Neural progenitor cell (in vitro differentiated cells): ENCODE measurements at regions not wholly inside any gene's neighbourhood (a gene's known extent, or its start where the extent isn't known, plus 50 kb on each side); places are given as distances from the start of the nearest gene placed in this dataset.

ENCODE experiments used
- DNase-seq: peaks from one replicate; pipeline ENCODE4 v3.0.0-alpha.2; 2016; ENCODE audit warnings: low spot score
- H2AFZ ChIP-seq: fragments of 200-600 bp; sonication (generic); replicated peaks from 2 replicates; pipeline ENCODE4 v1.6.1; 2016; ENCODE audit warnings: antibody characterized with exemption
- H3F3A ChIP-seq: fragments of 200-600 bp; sonication (generic); 2 replicates; pipeline ENCODE4 v1.6.1; 2016; ENCODE audit warnings: antibody characterized with exemption, low read depth
- H3K27ac ChIP-seq: fragments of 200-600 bp; sonication (generic); 2 replicates; pipeline ENCODE4 v1.5.1; 2016; ENCODE audit warnings: mild to moderate bottlenecking
- H3K27me3 ChIP-seq: fragments of 200-600 bp; sonication (generic); 2 replicates; pipeline ENCODE4 v1.6.1; 2016; ENCODE audit warnings: mild to moderate bottlenecking, moderate library complexity
- H3K36me3 ChIP-seq: fragments of 200-600 bp; sonication (generic); 2 replicates; pipeline ENCODE4 v1.5.1; 2016
- H3K4me1 ChIP-seq: fragments of 200-600 bp; sonication (generic); 2 replicates; pipeline ENCODE4 v1.6.1; 2016; ENCODE audit warnings: mixed run types
- H3K4me2 ChIP-seq: fragments of 200-600 bp; sonication (generic); 2 replicates; pipeline ENCODE4 v1.6.1; 2016
- H3K4me3 ChIP-seq: fragments of 200-600 bp; sonication (generic); 2 replicates; pipeline ENCODE4 v1.5.1; 2016
- H3K79me2 ChIP-seq: fragments of 200-600 bp; sonication (generic); 2 replicates; pipeline ENCODE4 v1.6.1; 2016; ENCODE audit warnings: low read depth
- H3K9ac ChIP-seq: fragments of 200-600 bp; sonication (generic); 2 replicates; pipeline ENCODE4 v1.6.1; 2016
- H3K9me3 ChIP-seq: fragments of 200-600 bp; sonication (generic); 2 replicates; pipeline ENCODE4 v1.5.1; 2016; ENCODE audit warnings: low read depth
- H4K20me1 ChIP-seq: fragments of 200-600 bp; sonication (generic); 2 replicates; pipeline ENCODE4 v1.6.1; 2016; ENCODE audit warnings: low read depth
- H3K27ac Mint-ChIP-seq: 3 replicates; pipeline ENCODE4 v1.8.0; 2021; ENCODE audit warnings: mixed read lengths
- H3K27me3 Mint-ChIP-seq: 2 replicates; pipeline ENCODE4 v1.8.0; 2022; ENCODE audit warnings: low read depth, mild to moderate bottlenecking, inconsistent platforms, moderate library complexity, mixed read lengths; ENCODE audit not compliant: insufficient read depth
- H3K36me3 Mint-ChIP-seq: 3 replicates; pipeline ENCODE4 v1.8.0; 2021; ENCODE audit warnings: mixed read lengths
- H3K4me1 Mint-ChIP-seq: 3 replicates; pipeline ENCODE4 v1.8.0; 2021; ENCODE audit warnings: mixed read lengths
- H3K4me3 Mint-ChIP-seq: 3 replicates; pipeline ENCODE4 v1.8.0; 2021; ENCODE audit warnings: mild to moderate bottlenecking, moderate library complexity, mixed read lengths
- H3K9me3 Mint-ChIP-seq: 3 replicates; pipeline ENCODE4 v1.8.0; 2020; ENCODE audit warnings: mixed read lengths
- CTCF ChIP-seq: fragments of 200-600 bp; sonication (generic); IDR thresholded peaks from 2 replicates; pipeline ENCODE4 v1.5.1; 2017; ENCODE audit warnings: antibody characterized with exemption, mild to moderate bottlenecking
- EZH2 ChIP-seq: fragments of 200-600 bp; sonication (generic); IDR thresholded peaks from 2 replicates; pipeline ENCODE4 v1.6.1; 2017; ENCODE audit warnings: antibody characterized with exemption, mild to moderate bottlenecking, moderate library complexity
- EZH2phosphoT487 ChIP-seq: fragments of 200-600 bp; sonication (generic); IDR thresholded peaks from 2 replicates; pipeline ENCODE4 v1.6.1; 2017; ENCODE audit warnings: antibody characterized with exemption

GRCh38 chr6:11428895-11429294 is 108.7 kb upstream of the TMEM170B start:
- Mint-ChIP-seq H3K27me3 (peaks cover 14% of the 10 kb centered on the region), H3K27ac (no peak overlapping the region), H3K36me3 (no peaks in the 10 kb centered on the region), H3K9me3 (no peaks in the 10 kb centered on the region), H3K4me3 (no peak overlapping the region), H3K4me1 (peaks cover 51% of the 10 kb centered on the region)
- Histone ChIP-seq H3K4me1 (peaks cover 28% of the 10 kb centered on the region), H3K4me2 (no peak overlapping the region), H3K79me2 (no peaks in the 10 kb centered on the region), H4K20me1 (no peaks in the 10 kb centered on the region), H3K4me3 (no peak overlapping the region), H3K36me3 (no peaks in the 10 kb centered on the region), H3K27me3 (no peaks in the 10 kb centered on the region), H2AFZ (peak overlapping the region; percentile 11), H3K27ac (no peak overlapping the region), H3K9me3 (no peaks in the 10 kb centered on the region), H3K9ac (no peak overlapping the region), H3F3A (no peaks in the 10 kb centered on the region)
- TF ChIP-seq EZH2: no peak
- no peak for TF ChIP-seq EZH2phosphoT487
- no peak for TF ChIP-seq CTCF
- DNase-seq: peak; percentile 33

- Histone ChIP-seq H2AFZ (peak overlapping the region; percentile 11), H3K9me3 (no peaks in the 10 kb centered on the region), H3K27ac (no peak overlapping the region), H3K4me3 (no peak overlapping the region), H3K4me2 (no peak overlapping the region), H3K4me1 (peaks cover 28% of the 10 kb centered on the region), H3K27me3 (no peaks in the 10 kb centered on the region), H3K9ac (no peak overlapping the region), H3K79me2 (no peaks in the 10 kb centered on the region), H3K36me3 (no peaks in the 10 kb centered on the region), H3F3A (no peaks in the 10 kb centered on the region), H4K20me1 (no peaks in the 10 kb centered on the region)
- no peaks in the 10 kb centered on the region for H3K9me3 Mint-ChIP-seq
- H3K4me1 Mint-ChIP-seq: peaks cover 50% of the 10 kb centered on the region
- H3K27ac Mint-ChIP-seq: peak overlapping the region; percentile 65
- TF ChIP-seq CTCF: no peak
- TF ChIP-seq EZH2: no peak
- H3K36me3 Mint-ChIP-seq: no peaks in the 10 kb centered on the region
- H3K27me3 Mint-ChIP-seq: peaks cover 14% of the 10 kb centered on the region
- DNase-seq: no peak
- no peak overlapping the region for H3K4me3 Mint-ChIP-seq
Measured at GRCh38 chr6:11428371-11428770, 109.2 kb upstream of the TMEM170B start.

GRCh38 chr6:11427723-11428245 is 109.8 kb upstream of the TMEM170B start:
- H3K36me3 ChIP-seq: no peaks in the 10 kb centered on the region
- no peaks in the 10 kb centered on the region for H3K9me3 Mint-ChIP-seq
- peaks cover 28% of the 10 kb centered on the region for H3K4me1 ChIP-seq
- H3K36me3 Mint-ChIP-seq: no peaks in the 10 kb centered on the region
- H3K27ac ChIP-seq: no peak overlapping the region
- H2AFZ ChIP-seq: peak overlapping the region; percentile 11
- no peaks in the 10 kb centered on the region for H3K9me3 ChIP-seq
- H3K27me3 Mint-ChIP-seq: peaks cover 14% of the 10 kb centered on the region
- TF ChIP-seq CTCF (no peak), EZH2phosphoT487 (no peak), EZH2 (no peak)
- H3K4me2 ChIP-seq: no peak overlapping the region
- H3K27ac Mint-ChIP-seq: peak overlapping the region; percentile 65
- no peaks in the 10 kb centered on the region for H4K20me1 ChIP-seq
- no peak for DNase-seq
- no peak overlapping the region for H3K4me3 ChIP-seq
- no peaks in the 10 kb centered on the region for H3K79me2 ChIP-seq
- no peak overlapping the region for H3K4me3 Mint-ChIP-seq
- no peaks in the 10 kb centered on the region for H3K27me3 ChIP-seq
- H3K4me1 Mint-ChIP-seq: peaks cover 48% of the 10 kb centered on the region
- H3F3A ChIP-seq: no peaks in the 10 kb centered on the region
- no peak overlapping the region for H3K9ac ChIP-seq
